HG03571 (cell line): ENCODE measurements at regions not wholly inside any gene's neighbourhood (a gene's known extent, or its start where the extent isn't known, plus 50 kb on each side); places are given as distances from the start of the nearest gene placed in this dataset.
A peak's percentile ranks its signal among the peaks of the same experiment; 100 is the strongest.
"Not testable (repeated sequence)": the region's sequence is repeated elsewhere in the genome, so short reads cannot be mapped to it uniquely, and the experiment has no call there.

Experiments
- ATAC-seq: cut with Tn5 transposase; IDR thresholded peaks from one replicate; pipeline ENCODE4 v1.9.1; 2021; ENCODE audit not compliant: unreplicated experiment

DNA sequence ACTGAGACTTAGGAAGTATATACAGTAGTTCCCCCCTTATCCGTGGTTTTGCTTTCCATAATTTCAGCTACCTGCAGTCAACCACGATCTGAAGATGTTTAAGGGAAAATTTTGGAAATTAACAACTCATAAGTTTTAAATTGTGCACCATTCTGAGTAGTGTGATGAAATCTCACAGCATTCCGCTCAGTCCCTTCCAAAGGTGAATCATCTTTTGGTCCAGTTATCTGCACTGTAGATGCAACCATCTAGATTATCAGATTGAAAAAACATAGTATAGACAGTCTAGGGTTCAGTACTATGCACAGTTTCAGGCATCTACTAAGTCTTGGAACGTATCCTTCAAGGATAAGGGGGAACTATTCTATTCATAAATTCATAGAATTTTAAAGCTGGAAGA lies 109.0 kb downstream of the ANXA3 start:
- ATAC-seq: no peak

DNA sequence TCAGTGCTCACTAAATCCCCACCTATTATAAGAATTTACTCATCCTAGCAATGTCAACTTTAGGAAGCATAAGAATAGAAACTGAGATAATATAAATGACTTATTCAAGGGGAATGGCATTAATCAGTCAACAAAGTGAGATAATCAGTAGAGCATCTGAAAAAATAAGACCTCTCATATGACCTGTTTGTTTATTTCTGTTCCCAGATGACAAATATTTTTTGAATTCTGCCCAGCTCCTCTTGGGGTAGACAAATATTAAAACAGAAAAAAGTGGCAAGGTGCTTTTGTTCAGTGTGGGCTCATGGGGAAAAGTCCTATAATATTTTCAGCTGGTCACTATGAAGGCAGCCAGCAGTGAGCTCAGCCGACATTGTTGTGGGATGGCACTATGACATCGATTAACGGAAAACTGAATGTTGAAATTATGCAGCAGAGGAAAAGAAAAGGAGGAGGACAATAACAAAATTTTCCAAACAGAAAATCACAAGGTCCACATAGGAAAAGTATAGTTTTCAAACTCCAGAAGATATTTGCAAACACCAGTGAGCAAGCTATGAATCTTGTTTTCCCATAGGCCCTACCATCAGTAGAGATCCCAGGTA lies 109.6 kb downstream of the ANXA3 start:
- no peak for ATAC-seq

DNA sequence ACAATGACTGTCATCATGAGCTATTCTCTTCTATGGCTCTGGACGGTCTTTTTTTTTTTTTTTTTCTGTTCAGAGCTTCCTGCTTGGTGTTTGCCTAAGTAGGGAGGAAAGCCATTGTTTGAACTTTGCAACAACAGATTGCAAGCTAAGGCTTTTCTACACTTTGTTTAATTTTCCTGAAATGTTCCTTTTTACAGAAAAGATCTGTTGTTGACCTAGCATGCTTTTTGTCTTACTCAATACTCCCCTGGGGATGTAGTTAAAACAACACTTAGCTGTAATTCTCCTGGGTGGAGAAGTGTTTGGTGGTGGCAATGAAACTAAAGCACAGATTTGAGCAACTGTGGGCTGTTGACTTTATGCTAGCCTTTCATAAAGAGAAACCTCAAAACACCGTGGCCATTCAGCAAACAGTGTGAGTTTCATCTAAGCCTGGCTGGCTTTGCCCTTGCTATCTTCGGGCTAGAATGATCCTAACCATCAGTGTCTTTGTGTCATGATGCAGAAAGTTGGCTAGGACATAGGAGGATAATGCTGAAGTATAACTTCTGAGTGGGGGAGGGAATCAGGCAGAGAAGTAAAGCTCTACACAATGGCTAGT lies 110.5 kb downstream of the ANXA3 start:
- peak; percentile 85 for ATAC-seq

DNA sequence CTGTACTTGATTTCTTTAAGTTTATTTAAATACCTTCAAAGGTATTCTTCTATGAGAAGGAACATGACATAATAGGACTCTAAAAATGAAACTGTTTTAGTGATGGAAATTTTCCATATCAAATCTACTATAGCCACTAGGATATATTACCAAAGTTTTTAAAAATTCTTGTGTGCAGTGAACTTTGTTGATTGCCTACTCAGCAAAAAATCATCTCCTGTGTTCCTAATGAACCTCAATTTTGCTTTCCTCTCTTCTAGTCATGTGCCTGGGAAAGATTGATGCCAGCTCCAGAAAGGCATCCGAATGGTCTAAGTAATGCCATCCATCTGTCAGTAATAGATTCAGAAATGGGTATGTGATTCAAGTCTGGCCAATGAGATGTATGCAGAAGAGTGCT lies 111.1 kb downstream of the ANXA3 start:
- no peak for ATAC-seq

DNA sequence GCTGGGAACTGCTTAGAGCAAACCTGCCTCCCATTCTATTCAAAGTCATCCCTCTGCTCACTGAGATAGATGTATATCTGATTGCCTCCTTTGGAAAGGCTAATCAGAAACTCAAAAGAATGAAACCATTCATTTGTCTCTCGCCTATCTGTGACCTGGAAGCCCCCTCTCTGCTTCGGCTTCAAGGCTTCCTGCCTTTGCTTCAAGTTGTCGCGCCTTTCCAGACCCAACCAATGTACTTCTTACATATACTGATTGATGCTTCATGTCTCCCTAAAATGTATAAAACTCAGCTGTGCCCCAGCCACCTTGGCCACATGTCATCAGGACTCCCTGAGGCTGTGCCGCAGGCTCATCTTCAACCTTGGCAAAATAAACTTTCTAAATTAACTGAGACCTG lies 111.9 kb upstream of the BMP2K start:
- not testable (repeated sequence) for ATAC-seq

DNA sequence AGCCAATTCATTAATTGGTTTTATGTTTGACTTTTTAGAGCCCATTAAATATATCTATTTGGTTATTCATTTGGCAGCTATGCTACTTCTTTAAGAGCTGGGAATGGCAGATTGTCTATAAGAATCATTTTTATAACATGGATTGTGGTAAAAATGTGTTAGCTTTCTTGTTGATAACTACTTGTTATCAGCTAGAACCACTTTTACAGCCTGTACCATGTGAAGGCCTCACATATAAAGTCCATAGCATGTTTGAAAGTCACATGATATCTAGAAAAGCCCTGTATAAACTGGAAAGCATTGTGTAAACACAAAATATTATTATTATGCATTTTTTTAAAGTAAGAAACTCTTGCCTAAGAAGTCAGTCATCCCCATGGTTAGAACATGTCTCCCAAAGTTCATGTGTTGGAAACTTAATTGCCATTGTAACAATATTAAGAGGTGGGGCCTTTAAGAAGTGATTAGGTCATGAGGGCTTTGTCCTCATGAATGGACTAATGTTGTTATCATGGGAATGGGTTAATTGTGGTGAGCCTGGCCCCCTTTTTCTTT lies 110.9 kb upstream of the BMP2K start:
- ATAC-seq: no peak

DNA sequence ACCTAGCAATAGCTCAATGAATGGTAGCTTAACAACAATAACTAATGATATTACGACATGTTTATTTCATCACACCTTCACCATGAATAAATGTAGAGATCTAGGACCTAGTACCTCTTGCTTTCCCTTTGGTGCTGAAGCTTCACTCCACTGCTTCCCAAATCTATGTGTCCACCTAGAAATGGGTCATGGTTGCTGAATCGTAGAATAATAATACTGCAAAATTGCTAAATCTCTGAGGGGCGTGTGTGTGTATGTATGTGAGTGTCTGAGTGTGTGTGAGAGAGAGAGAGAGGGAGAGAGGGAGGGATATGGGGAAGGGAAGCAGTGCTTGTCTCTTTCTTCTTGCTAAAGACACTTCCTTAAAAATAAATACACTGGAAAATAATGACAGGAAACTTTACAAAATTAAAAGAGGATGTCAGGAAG lies 109.3 kb upstream of the BMP2K start:
- no peak for ATAC-seq

DNA sequence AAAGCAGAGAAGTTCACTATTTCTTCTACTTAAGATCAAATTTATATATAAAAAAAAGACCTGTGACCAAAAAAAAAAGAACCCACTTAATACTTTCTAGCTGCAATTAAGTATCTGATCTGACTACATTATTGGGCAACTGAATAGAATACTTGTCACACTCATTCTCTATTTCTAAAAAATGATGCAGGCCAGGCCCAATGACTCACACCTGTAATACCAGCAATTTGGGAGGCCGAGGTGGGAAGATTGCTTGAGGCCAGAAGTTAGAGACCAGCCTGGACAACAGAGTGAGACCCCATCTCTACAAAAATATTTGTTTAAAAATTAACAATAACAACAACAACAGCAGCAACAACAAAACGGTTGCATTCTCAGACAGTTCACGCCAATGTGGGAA lies 108.8 kb upstream of the BMP2K start:
- ATAC-seq: no peak

DNA sequence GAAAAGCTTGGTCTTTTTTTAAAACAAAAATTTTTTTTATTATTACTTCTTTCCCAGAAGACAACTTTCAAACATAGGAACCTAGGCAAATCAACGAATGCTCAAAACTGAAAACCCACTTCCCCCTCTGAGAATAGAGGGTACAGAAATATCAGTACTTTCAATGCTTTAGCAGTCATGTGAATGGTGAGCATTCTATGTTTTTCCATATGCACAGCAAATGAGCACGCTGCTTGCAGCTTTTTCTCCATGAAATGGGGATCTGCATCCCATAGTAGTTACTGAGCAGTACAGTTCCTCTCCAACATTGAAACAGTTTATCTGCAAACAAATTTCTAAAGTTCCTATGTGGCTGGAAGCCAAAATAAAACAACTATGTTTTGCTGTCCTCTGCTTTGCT lies 108.4 kb upstream of the BMP2K start:
- ATAC-seq: peak; percentile 91

DNA sequence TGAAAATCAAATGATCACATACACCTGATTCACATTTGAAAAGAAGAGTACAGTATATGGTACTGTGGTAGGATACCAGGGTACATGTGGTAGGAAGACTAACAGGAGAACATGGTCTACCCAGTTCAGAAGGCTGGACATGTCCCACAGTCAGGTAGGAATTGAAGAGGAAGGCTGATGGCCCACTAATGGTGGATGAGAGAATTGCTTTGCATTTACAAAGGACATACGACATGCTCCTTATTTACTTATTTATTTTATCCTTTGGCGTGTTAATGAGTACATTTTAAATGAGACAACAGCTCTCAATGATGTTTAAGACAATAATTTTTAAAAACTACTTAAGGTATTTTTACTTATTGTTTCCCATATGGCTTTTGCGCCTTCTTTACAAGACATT lies 106.7 kb upstream of the BMP2K start:
- no peak for ATAC-seq

DNA sequence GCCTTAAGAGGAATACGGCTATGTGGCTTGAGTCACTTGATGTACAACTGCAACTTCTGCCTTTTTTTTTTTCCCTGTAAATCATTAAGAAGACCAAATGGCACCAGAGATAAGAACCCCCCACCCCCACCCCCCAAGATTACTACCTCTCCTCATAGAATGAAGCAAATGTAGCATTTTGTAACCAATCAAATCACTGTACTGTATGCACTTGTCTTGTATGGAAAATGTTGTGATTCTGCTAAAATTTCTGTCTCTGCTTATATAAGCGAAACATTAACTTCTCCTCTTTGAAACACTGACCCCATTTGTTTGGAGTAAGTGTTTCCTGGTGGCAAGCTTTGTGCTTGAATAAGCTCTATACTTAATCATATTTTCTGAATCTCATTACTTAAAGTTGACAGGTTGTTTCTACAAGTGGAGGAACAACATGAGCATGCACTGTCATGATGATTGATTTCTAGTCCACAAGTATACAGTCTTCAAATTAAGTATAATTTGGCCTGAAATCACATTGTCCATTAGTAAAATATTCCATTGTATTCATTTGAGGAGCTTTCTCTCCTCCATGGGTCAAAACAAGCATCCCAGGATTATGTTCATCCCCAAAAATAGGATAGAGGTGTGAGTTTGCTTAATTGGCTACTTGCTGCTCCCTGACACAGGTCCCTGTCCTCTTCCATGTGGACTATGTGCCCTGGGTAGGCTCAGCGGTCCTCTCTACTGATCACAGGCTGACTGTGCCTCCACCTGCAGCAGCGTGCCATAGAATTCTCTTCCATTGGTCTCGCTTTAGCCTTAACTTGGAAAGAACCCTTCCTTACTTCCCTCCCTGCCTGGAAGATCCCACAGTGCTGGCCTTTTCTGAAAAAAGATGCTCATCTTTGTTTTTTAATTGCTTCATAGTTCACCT lies 104.0 kb upstream of the BMP2K start:
- no peak for ATAC-seq

DNA sequence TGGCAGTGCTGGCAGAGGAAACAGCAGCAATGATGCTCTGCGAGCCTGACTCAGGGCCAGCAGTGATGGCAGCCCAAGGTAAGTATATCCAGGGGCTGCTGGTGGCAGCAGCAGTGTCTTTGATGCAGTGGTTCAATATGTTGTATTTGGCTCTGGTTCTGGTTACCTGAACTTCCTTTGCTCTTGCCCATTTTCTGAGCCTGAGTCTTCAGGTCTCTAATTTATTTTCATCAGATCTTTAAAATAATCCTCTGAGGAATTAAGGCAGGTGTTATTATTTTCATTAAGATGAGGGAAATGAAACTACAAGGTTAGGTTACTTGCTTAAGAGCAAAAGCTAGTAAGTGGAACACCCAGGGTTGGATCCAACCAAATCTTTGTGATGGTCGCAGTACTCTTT lies 102.8 kb upstream of the BMP2K start:
- ATAC-seq: no peak

DNA sequence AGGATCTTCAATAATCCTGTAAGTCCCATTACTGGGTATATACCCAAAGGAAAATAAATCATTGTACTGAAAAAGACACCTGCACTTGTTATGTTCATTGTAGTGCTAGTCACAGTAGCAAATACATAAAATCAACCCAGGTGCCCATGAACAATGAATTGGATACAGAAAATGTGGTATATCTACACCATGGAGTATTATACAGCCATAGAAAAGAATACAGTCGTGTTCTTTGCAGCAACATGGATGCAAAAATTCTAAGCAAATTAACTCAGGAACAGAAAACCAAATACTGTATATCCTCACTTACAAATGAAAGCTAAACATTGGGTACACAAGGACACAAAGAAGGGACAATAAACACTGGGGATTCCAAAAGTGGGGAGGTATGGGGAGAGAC lies 100.8 kb upstream of the BMP2K start:
- no peak for ATAC-seq

DNA sequence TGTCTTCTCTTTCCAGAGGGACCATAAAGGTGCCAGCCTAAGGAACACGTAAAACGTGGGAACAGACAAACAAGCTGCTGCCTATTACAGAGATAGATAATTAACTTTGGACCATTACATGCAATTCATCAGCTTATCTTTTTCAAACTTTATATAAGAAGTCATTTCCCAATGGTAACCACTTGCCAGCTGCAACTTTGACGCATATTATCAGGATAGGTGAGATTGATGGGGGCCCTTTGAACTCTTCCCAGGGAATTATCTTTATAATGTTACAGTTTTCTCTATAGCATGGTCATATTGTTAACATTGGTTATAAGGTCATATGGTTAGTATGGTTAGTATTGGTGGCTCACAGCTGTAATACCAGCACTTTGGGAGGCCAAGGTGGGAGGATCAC lies 94.1 kb upstream of the BMP2K start:
- no peak for ATAC-seq

DNA sequence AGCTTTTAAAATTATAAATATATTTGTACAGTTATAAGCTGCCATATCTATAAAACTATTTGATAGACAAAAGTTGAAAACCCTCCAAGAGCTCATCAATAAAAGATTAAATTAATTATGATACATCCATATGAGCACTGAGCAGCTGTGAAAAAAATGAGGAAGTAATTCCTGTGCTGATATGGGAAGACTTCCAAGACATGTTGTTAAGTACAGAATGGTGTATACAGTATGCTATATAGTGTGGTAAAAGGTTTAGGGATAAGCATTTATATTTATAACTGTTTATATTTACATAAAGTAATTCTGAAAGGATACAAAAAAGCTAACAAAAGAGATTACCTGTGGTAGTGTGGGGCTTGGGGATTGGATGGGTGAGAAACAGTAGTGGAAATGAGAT lies 92.8 kb upstream of the BMP2K start:
- ATAC-seq: no peak

DNA sequence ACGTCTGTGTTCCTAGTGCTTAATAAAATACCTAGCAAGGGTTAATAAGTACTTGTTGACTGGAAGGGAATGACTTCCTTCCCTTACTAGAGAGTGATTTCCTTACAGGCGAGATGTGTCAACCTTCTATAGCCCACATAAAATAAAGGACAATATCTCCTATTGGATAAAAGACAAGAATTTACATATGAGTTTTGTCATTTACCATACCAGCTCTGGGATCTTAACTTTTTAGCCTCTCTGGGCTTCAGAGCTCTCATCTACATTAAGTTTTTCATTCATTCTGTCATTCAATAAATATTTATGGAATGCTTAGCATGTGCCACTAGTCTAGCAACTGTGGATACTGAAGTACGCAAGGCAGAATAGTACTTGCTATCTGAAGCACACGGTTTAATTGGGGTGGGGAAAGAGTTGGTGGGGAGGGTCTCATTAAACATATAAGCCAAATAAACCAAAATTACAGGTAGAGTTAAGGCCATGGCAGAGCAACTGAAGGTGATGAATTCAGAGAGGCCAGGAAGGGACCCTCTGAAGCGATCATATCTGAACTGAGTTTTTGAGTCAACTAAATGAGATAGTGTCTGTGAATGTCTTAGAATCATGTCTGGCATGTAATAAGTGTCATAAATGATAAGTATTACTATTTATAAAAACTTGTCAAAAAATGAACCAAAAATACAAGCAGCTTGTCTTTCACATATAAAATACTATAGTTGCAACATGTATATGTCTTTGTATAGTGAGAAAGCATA lies 91.6 kb upstream of the BMP2K start:
- ATAC-seq: no peak

DNA sequence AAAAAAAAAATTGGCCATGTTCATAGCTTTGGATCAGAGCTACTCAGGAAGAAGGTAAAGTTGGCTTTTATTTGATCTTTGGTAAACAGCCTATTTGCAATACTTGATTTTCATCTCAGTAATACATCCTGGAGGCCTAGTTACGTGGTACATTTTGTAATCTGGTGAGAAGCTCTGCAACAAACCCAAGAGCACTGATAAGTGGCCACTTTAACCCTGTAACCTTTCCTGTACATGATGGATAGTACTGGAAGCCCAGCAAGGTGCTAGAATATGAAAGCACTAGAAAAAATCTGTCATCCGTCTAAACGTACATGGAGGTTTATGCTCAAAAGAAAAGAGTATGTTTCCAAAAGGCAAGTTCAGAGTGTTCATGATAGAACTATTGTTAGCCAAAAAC lies 88.3 kb upstream of the BMP2K start:
- no peak for ATAC-seq

DNA sequence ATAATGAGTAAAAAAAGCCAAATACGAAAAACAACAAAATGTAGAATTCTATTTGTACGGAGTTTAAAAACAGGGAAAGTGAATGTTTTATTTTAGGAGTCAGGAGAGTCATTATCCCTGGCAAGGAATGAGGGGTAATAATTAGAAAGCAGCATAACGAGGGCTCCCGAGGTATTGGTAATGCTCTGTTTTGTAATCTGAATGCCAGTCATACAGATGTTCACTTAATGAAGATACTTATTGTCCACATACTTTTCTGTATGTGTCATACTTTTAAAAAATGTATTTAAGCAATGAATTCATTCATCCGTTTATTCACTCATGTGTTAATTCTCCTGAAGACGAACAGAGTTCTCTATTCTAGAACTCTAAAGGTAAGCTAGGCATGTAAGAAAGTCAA lies 87.8 kb upstream of the BMP2K start:
- no peak for ATAC-seq

DNA sequence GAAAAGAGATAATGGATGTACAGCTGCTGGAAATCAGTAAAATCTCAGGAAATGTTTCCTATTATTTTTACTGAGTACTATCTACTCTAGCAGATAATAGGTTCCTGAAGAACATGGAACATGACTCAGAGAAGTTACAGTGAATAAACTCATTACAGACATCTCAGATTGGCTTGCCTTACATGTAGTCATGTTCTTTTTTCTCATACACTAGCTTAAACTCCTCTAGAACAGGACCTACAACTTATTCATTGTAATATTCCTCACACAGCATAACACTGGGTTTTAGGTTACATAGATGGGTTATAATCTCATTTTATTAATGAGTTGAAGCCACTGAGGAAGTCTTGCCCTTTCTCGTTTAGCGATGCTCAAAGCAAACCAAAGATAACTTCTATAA lies 86.9 kb upstream of the BMP2K start:
- ATAC-seq: no peak

DNA sequence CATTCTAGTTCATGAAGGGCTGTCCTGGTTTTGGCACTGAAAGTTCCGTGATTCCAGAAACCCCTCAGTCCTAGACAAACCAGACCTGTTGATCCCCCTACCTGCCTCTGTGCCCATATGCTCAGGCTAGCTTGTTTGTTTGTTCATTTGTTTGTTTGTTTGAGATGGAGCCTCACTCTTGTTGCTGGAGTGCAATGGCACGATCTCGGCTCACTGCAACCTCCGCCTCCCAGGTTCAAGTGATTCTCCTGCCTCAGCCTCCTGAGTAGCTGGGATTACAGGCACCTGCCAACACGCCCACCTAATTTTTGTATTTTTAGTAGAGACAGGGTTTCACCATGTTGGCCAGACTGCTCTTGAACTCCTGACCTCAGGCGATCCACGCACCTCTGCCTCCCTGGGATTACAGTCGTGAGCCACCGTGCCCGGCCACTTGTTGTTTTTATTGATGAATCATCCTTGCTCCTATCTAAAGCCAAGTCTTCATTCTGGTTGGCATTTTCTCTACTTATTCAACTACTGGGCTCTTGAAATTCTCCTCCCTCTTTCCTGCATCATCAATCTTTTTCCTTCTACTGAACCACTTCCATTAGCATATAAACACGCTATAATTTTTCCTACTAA lies 86.3 kb upstream of the BMP2K start:
- ATAC-seq: no peak

DNA sequence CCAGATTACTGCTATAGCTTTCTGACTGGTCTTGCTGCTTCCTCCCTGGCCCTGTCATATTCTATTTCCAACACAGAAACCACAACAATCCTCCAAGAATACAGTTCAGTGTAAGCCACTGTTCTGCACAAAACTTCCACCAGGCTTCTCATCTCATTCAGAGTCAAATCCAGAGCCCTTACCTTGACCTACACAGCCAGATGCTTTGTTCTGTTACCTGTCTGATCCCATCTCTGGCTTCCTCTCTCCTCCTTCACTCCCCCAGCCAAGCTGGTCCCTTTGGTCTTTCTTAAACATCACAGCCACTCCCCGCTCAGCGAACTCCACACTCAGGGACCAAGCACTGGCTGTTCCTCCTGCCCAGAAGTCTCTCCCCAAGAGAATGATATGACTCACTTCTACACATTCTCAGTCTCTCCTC lies 84.8 kb upstream of the BMP2K start:
- ATAC-seq: no peak
